GM12878 (cell line): ENCODE measurements at regions not wholly inside any gene's neighbourhood (a gene's known extent, or its start where the extent isn't known, plus 50 kb on each side); places are given as distances from the start of the nearest gene placed in this dataset.

Experiments used
- ATAC-seq: fragments of 200-7000 bp; cut with Tn5 transposase; 3 replicates; pipeline ENCODE4 v1.9.1; 2020; ENCODE audit warnings: mild to moderate bottlenecking, moderate library complexity
- BruUV-seq: library from RNA; stranded (reverse); fragments of 400-500 nt; replicated peaks from 2 replicates; lab custom pipeline; 2021; lab: Mats Ljungman, UMichigan
- CTCF ChIA-PET: fragments of 300-600 bp; sonication (Branson Sonifier 250); formaldehyde crosslinking; extraction: SDS; loops from one replicate; lab custom pipeline; 2021; ENCODE audit warnings: inconsistent platforms; lab: Yijun Ruan, JAX
- POLR2A ChIA-PET: fragments of 350-600 bp; formaldehyde crosslinking; extraction: SDS; loops from one replicate; lab custom pipeline; 2021; ENCODE audit warnings: inconsistent platforms; lab: Charles Lee
- RAD21 ChIA-PET: fragments of 300-600 bp; sonication (Branson Sonifier 250); formaldehyde crosslinking; loops from one replicate; lab custom pipeline; 2023; ENCODE audit warnings: antibody characterized with exemption; ENCODE audit not compliant: unreplicated experiment; lab: Charles Lee
- SMC1A ChIA-PET: fragments of 300-600 bp; sonication (Branson Sonifier 250); formaldehyde crosslinking; loops from one replicate; lab custom pipeline; 2023; ENCODE audit not compliant: unreplicated experiment, uncharacterized antibody; lab: Charles Lee
- DNase-seq: peaks from one replicate; pipeline ENCODE4 v3.0.0-alpha.2; 2011; ENCODE audit warnings: low read depth, low spot score
- FAIRE-seq: peaks from 3 replicates; lab custom pipeline; 2011; peaks lifted over from hg19 to GRCh38; lab: Jason Lieb, UNC
- H2AFZ ChIP-seq: 2 replicates; pipeline ENCODE4 v1.6.0; 2011; ENCODE audit warnings: low read depth, low read length, control low read depth; ENCODE audit not compliant: control insufficient read depth
- H3K27ac ChIP-seq: 2 replicates; pipeline ENCODE4 v1.5.1; 2011; ENCODE audit warnings: control low read depth; ENCODE audit not compliant: control insufficient read depth, insufficient read depth
- H3K27me3 ChIP-seq, 2 experiments: replicated peaks in 1 of 2; 2 replicates each; pipeline versions ENCODE4 v1.6.0 to v1.6.1; 2011; ENCODE audit warnings: low read length in 1 of 2; ENCODE audit not compliant: control insufficient read depth in 2 of 2, insufficient read depth in 2 of 2
- H3K36me3 ChIP-seq, 2 experiments: 2 replicates each; pipeline ENCODE4 v1.5.1; 2011; ENCODE audit warnings: low read length in 1 of 2; ENCODE audit not compliant: control insufficient read depth in 2 of 2, insufficient read depth in 2 of 2
- H3K4me1 ChIP-seq: 2 replicates; pipeline ENCODE4 v1.6.1; 2011; ENCODE audit warnings: mild to moderate bottlenecking, low read length, moderate library complexity, mixed read lengths; ENCODE audit not compliant: control insufficient read depth, insufficient read depth
- H3K4me2 ChIP-seq: 2 replicates; pipeline ENCODE4 v1.6.0; 2011; ENCODE audit warnings: control low read depth; ENCODE audit not compliant: control insufficient read depth, insufficient read depth
- H3K4me3 ChIP-seq: fragments of 200-600 bp; sonication (generic); 2 replicates; pipeline ENCODE4 v1.5.1; 2016
- H3K79me2 ChIP-seq: 2 replicates; pipeline ENCODE4 v1.6.0; 2011; ENCODE audit warnings: low read length; ENCODE audit not compliant: control insufficient read depth, insufficient read depth
- H3K9ac ChIP-seq: 2 replicates; pipeline ENCODE4 v1.8.0; 2011; ENCODE audit warnings: low read length, control low read depth, mixed read lengths; ENCODE audit not compliant: control insufficient read depth, insufficient read depth
- H3K9me3 ChIP-seq: replicated peaks from 3 replicates; pipeline ENCODE4 v1.5.1; 2011; ENCODE audit warnings: mild to moderate bottlenecking, low read length; ENCODE audit not compliant: control insufficient read depth, insufficient read depth
- H4K20me1 ChIP-seq: 2 replicates; pipeline ENCODE4 v1.6.0; 2011; ENCODE audit not compliant: control insufficient read depth, insufficient read depth
- CBX5 ChIP-seq: sonication (generic); IDR thresholded peaks from 2 replicates; pipeline ENCODE4 v1.6.1; 2016; ENCODE audit warnings: low read depth, moderate library complexity, mild to moderate bottlenecking, inconsistent platforms
- ZNF687 ChIP-seq: fragments of 450-650 bp; IDR thresholded peaks from 2 replicates; pipeline ENCODE4 v1.6.1; 2017; ENCODE audit warnings: mild to moderate bottlenecking, moderate library complexity
- WGBS: methylation state at CpG from one replicate; pipeline ENCODE4 v1.1.6; 2016; ENCODE audit warnings: low lambda C conversion rate; ENCODE audit not compliant: insufficient replicate concordance, insufficient coverage; ENCODE audit errors: missing lambda C conversion rate; 5-methylcytosine and 5-hydroxymethylcytosine counted together
- in situ Hi-C: fragments of 300-500 bp; cut with MboI; formaldehyde crosslinking; loops from 9 replicates; pipeline ENCODE4 v1.14.3; 2018; ENCODE audit warnings: mixed read lengths
- intact Hi-C: fragments of 100-400 bp; cut with micrococcal nuclease; formaldehyde crosslinking; loops from one replicate; pipeline ENCODE4 v1.14.2; 2022; ENCODE audit not compliant: unreplicated experiment

- in situ Hi-C loops, result no loop called here
Observed at GRCh38 chr5:145077028-145077427, 758.1 kb downstream of the PRELID2 start.

More at GRCh38 chr5:145077028-145077427, 758.1 kb downstream of the PRELID2 start:
- no peaks in the 10 kb centered on the region for H3K4me1 ChIP-seq
- no peaks in the 10 kb centered on the region for H3K27me3 ChIP-seq
- H3K4me2 ChIP-seq, result no peak overlapping the region
- CTCF ChIA-PET, result no interaction called here
- intact Hi-C loops, result no loop called here
- no peak overlapping the region for H3K9ac ChIP-seq
- no peak overlapping the region for H3K27ac ChIP-seq
- H3K4me3 ChIP-seq, result no peak overlapping the region
- TF ChIP-seq CBX5 (no peak), ZNF687 (no peak)
- TF ChIP-seq, all 136 proteins: peak for 0
- no peaks in the 10 kb centered on the region for H3K79me2 ChIP-seq
- ChIA-PET RAD21 (no interaction called here), SMC1A (no interaction called here), POLR2A (no interaction called here)
- no peaks in the 10 kb centered on the region for H3K36me3 ChIP-seq
- DNase-seq (no peak), ATAC-seq (no peak), FAIRE-seq (no peak)
- no peak overlapping the region for H2AFZ ChIP-seq
- H3K9me3 ChIP-seq, result no peaks in the 10 kb centered on the region
- 37% methylated on average over 6 of the region's 6 CpGs for WGBS
- no peaks in the 10 kb centered on the region for H4K20me1 ChIP-seq
- no TSS peak for BruUV-seq
